K562 (cell line): ENCODE measurements at regions not wholly inside any gene's neighbourhood (a gene's known extent, or its start where the extent isn't known, plus 50 kb on each side); places are given as distances from the start of the nearest gene placed in this dataset.

ENCODE experiments used
- ATAC-seq: fragments of 200-7000 bp; cut with Tn5 transposase; 3 replicates; pipeline ENCODE4 v1.9.1; 2020; ENCODE audit warnings: moderate library complexity
- BruUV-seq: library from RNA; stranded (reverse); fragments of 400-500 nt; replicated peaks from 2 replicates; lab custom pipeline; 2021; lab: Mats Ljungman, UMichigan
- CTCF ChIA-PET: fragments of 300-600 bp; formaldehyde crosslinking; extraction: SDS; loops from one replicate; lab custom pipeline; 2021; ENCODE audit warnings: low intra/inter-chr PET ratio; lab: Yijun Ruan, JAX
- POLR2A ChIA-PET: fragments of 300-600, 350-650 bp; sonication (Branson Sonifier 250); formaldehyde crosslinking; extraction: SDS; loops from one replicate; lab custom pipeline; 2021; ENCODE audit warnings: antibody characterized with exemption, inconsistent platforms; lab: Yijun Ruan, JAX
- DNase-seq, 4 experiments: peaks; one replicate each; pipeline versions ENCODE4 v3.0.0 to v3.0.0-alpha.2; 2011 to 2018; ENCODE audit warnings: low spot score in 3 of 4, mixed read lengths in 3 of 4; ENCODE audit errors: extremely low read depth in 1 of 4
- FAIRE-seq: peaks from 2 replicates; lab custom pipeline; 2011; peaks lifted over from hg19 to GRCh38; lab: Jason Lieb, UNC
- H2AFZ ChIP-seq: 2 replicates; pipeline ENCODE4 v1.6.0; 2011; ENCODE audit warnings: low read depth, low read length, control low read depth, inconsistent platforms
- H3K27ac ChIP-seq: fragments of 200-600 bp; 3 replicates; pipeline ENCODE4 v1.8.0; 2011; ENCODE audit warnings: low read depth, mild to moderate bottlenecking, control low read depth, inconsistent platforms, low read length, moderate library complexity, mixed read lengths; ENCODE audit errors: extremely low read depth
- H3K27me3 ChIP-seq, 2 experiments: fragments of 300-600 bp in 1 of 2; 2 replicates in 1 of 2; 3 replicates in 1 of 2; pipeline versions ENCODE4 v1.6.0 to v1.8.0; 2011; ENCODE audit warnings: inconsistent platforms in 2 of 2, low read length in 2 of 2, mild to moderate bottlenecking in 1 of 2, mixed read lengths in 1 of 2, moderate library complexity in 1 of 2; ENCODE audit not compliant: control insufficient read depth in 2 of 2, insufficient read depth in 2 of 2
- H3K36me3 ChIP-seq: fragments of 300-600 bp; 3 replicates; pipeline ENCODE4 v1.8.0; 2011; ENCODE audit warnings: mild to moderate bottlenecking, low read length, inconsistent platforms; ENCODE audit not compliant: control insufficient read depth, insufficient read depth
- H3K4me1 ChIP-seq, 2 experiments: fragments of 200-600 bp in 1 of 2; replicated peaks in 1 of 2; 2 replicates in 1 of 2; 3 replicates in 1 of 2; pipeline versions ENCODE4 v1.5.1 to v1.8.0; 2011; ENCODE audit warnings: inconsistent platforms in 2 of 2, low read length in 2 of 2, mild to moderate bottlenecking in 1 of 2, mixed read lengths in 1 of 2, moderate library complexity in 1 of 2; ENCODE audit not compliant: control insufficient read depth in 2 of 2, insufficient read depth in 2 of 2
- H3K4me2 ChIP-seq: 2 replicates; pipeline ENCODE4 v1.6.1; 2011; ENCODE audit warnings: low read length, control low read depth, inconsistent platforms, mixed read lengths; ENCODE audit not compliant: insufficient read depth
- H3K4me3 ChIP-seq: fragments of 200-600 bp; sonication (generic), shearing (Covaris generic); 2 replicates; pipeline ENCODE4 v1.5.1; 2016; ENCODE audit warnings: control low read depth, inconsistent platforms
- H3K79me2 ChIP-seq: fragments of 200-600 bp; 3 replicates; pipeline ENCODE4 v1.8.0; 2011; ENCODE audit warnings: low read length, inconsistent platforms; ENCODE audit not compliant: control insufficient read depth, insufficient read depth
- H3K9ac ChIP-seq, 2 experiments: 2 replicates each; pipeline versions ENCODE4 v1.6.0 to v1.6.1; 2011; ENCODE audit warnings: low read depth in 2 of 2, low read length in 2 of 2, control low read depth in 1 of 2, inconsistent platforms in 1 of 2, mild to moderate bottlenecking in 1 of 2, mixed read lengths in 1 of 2; ENCODE audit not compliant: insufficient read depth in 1 of 2
- H3K9me1 ChIP-seq: one replicate; pipeline ENCODE4 v1.6.0; 2011; ENCODE audit warnings: inconsistent platforms, mild to moderate bottlenecking, low read length, moderate library complexity; ENCODE audit not compliant: control insufficient read depth, insufficient read depth
- H3K9me3 ChIP-seq: replicated peaks from 2 replicates; pipeline ENCODE4 v1.5.1; 2011; ENCODE audit warnings: low read depth, low read length, inconsistent platforms; ENCODE audit not compliant: control insufficient read depth, insufficient read depth
- H4K20me1 ChIP-seq: replicated peaks from 2 replicates; pipeline ENCODE4 v1.6.1; 2011; ENCODE audit warnings: low read length, inconsistent platforms, mixed read lengths; ENCODE audit not compliant: control insufficient read depth, insufficient read depth
- CHD1 ChIP-seq: fragments of 200-600 bp; sonication (generic); IDR thresholded peaks from one replicate; pipeline ENCODE4 v1.6.1; 2012; ENCODE audit warnings: mild to moderate bottlenecking, moderate library complexity, low read length, inconsistent platforms
- CXXC5 ChIP-seq: fragments of 250-450 bp; sonication (Bioruptor Pico); IDR thresholded peaks from 2 replicates; pipeline ENCODE4 v1.8.0; 2022; ENCODE audit warnings: inconsistent platforms, mild to moderate bottlenecking, moderate library complexity
- FOXJ3 ChIP-seq: sonication (generic); formaldehyde crosslinking; IDR thresholded peaks from 2 replicates; pipeline ENCODE4 v1.4.0; 2020; ENCODE audit warnings: mild to moderate bottlenecking, missing genetic modification reagents
- MAFK ChIP-seq: IDR thresholded peaks from 2 replicates; pipeline ENCODE4 v1.6.1; 2011; ENCODE audit warnings: low read length, improper control_type of control experiment
- MTA2 ChIP-seq: fragments of 450-650 bp; IDR thresholded peaks from 2 replicates; pipeline ENCODE4 v1.6.1; 2016; ENCODE audit warnings: low read depth
- NCOR1 ChIP-seq: fragments of 450-650 bp; IDR thresholded peaks from 2 replicates; pipeline ENCODE4 v1.6.1; 2016; ENCODE audit warnings: mild to moderate bottlenecking, moderate library complexity
- RBM14 ChIP-seq: fragments of 200-400 bp; formaldehyde crosslinking; IDR thresholded peaks from 2 replicates; pipeline ENCODE4 v1.6.1; 2018; ENCODE audit warnings: low read depth, mild to moderate bottlenecking, low read length, moderate library complexity, borderline replicate concordance; ENCODE audit not compliant: insufficient read depth
- RFX1 ChIP-seq: fragments of 450-650 bp; IDR thresholded peaks from 2 replicates; pipeline ENCODE4 v1.6.1; 2016; ENCODE audit warnings: mild to moderate bottlenecking, moderate library complexity
- SAFB2 ChIP-seq: fragments of 200-400 bp; formaldehyde crosslinking; IDR thresholded peaks from 2 replicates; pipeline ENCODE4 v1.6.1; 2018; ENCODE audit warnings: borderline replicate concordance, low read length, low read depth, moderate library complexity; ENCODE audit not compliant: severe bottlenecking
- TGIF2 ChIP-seq: sonication (generic); formaldehyde crosslinking; IDR thresholded peaks from 2 replicates; pipeline ENCODE4 v1.8.1; 2022; ENCODE audit warnings: mild to moderate bottlenecking, missing genetic modification reagents, moderate library complexity
- TOE1 ChIP-seq, 2 experiments: fragments of 450-650 bp in 1 of 2; sonication (generic) in 1 of 2; formaldehyde crosslinking in 1 of 2; IDR thresholded peaks; 2 replicates each; pipeline versions ENCODE4 v1.7.1 to v1.8.0; 2016 to 2022; ENCODE audit warnings: borderline replicate concordance in 2 of 2, mild to moderate bottlenecking in 2 of 2, antibody characterized with exemption in 1 of 2, inconsistent platforms in 1 of 2, low read depth in 1 of 2, missing genetic modification reagents in 1 of 2, moderate library complexity in 1 of 2
- ZBTB12 ChIP-seq: fragments of 250-450 bp; sonication (Bioruptor Pico); IDR thresholded peaks from 2 replicates; pipeline ENCODE4 v1.4.0; 2020
- ZNF644 ChIP-seq: fragments of 200-800 bp; sonication (Bioruptor generic); IDR thresholded peaks from 2 replicates; pipeline ENCODE4 v1.6.1; 2016; ENCODE audit warnings: low read depth, missing genetic modification characterization, missing compliant biosample characterization
- WGBS: fragments of 100-300 bp; shearing (Covaris generic); methylation state at CpG from one replicate; pipeline ENCODE4 v1.1.6; 2016; ENCODE audit warnings: low coverage, mixed read lengths; ENCODE audit not compliant: insufficient coverage; ENCODE audit errors: missing lambda C conversion rate; 5-methylcytosine and 5-hydroxymethylcytosine counted together
- in situ Hi-C: fragments of 300-500 bp; cut with MboI; formaldehyde crosslinking; loops from 4 replicates; pipeline ENCODE4 v1.15.0; 2018; ENCODE audit warnings: inconsistent platforms, mixed read lengths
- intact Hi-C: fragments of 100-400 bp; cut with micrococcal nuclease; formaldehyde crosslinking; loops from 2 replicates; pipeline ENCODE4 v1.14.2; 2022

- TF ChIP-seq ZNF644 (tag) (no peak), CXXC5 (CRISPR knock-in tag) (no peak), TGIF2 (CRISPR knock-in tag) (no peak)
Observed at GRCh38 chr2:16242906-16243305, 302.6 kb downstream of the MYCN start (continued).

DNA sequence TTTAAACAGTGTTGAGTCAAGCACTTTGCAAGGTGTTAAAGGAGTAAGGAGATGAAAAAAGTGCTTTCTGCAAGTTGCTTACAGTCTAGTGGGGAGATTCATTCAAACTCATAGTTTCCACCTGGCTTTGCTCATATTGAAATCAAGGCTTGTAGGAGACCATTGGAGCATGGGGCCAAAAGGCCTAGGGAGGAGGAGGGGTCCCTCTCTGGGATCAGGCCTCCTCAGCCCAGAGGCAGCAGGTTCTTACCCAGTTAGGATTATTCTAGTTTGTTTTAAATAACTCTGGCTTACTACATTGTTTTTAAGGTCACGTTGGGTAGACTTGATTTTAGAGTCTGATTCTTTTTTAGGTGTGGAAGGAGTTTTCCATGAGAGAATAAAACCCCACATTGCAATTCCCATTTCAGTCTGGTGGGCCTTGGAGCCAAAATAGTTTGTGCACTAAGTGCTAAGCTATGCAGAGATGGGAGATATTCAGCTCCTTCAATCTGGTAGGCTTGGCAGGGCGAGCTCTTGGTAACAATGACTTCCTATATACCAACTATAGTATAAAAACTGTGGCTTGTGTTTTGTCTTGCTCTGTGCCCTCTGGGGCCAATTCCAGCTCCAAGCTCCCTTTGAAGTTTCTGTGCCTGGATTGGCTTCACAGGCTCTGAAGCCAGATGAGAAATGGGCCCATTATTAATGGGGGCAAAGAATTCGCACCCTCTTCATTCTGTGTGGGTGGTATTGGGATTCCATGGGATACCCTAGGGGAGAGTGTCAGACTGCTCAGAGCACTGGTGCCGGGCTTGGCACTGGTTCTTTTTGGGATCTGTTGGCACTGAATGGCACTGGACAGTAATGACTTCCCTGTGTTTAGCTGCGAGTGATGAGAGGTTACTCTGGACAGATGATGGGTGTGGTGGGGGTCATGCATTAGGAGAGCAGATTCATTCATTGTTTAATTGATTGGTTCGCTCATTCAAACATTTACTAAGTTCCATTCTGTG is 301.1 kb downstream of the MYCN start:
- WGBS, result 0% methylated on average over 6 of the region's 6 CpGs
- no peak for FAIRE-seq
- Histone ChIP-seq H3K9ac (no peak overlapping the region), H4K20me1 (no peaks in the 10 kb centered on the region; the same call in 1 of the 2 replicates), H3K4me1 (no peaks in the 10 kb centered on the region), H3K4me2 (no peak overlapping the region), H3K27ac (no peak overlapping the region), H3K27me3 (peaks cover 0 to 6% of the 10 kb centered on the region in 2 experiments; a peak in 1 of 5 replicates), H3K36me3 (no peaks in the 10 kb centered on the region), H3K9me3 (no peaks in the 10 kb centered on the region), H3K79me2 (no peaks in the 10 kb centered on the region), H3K9me1 (no peaks in the 10 kb centered on the region), H3K4me3 (no peak overlapping the region), H2AFZ (no peak overlapping the region)
- CTCF ChIA-PET, result no interaction called here
- intact Hi-C loops, result no loop called here
- POLR2A ChIA-PET, result no interaction called here
- no peak for ATAC-seq
- DNase-seq, result no peak
- in situ Hi-C loops, result no loop called here
- BruUV-seq, result no TSS peak
- TF ChIP-seq TOE1 (IDR thresholded peaks at IDR 0.05; ENCODE audit: borderline replicate concordance), result no peak
- TF ChIP-seq TOE1 (CRISPR knock-in tag; IDR thresholded peaks at IDR 0.05; ENCODE audit: borderline replicate concordance, low read depth), result no peak
- TF ChIP-seq MTA2, result no peak
- TF ChIP-seq RBM14, result no peak
- TF ChIP-seq RFX1, result no peak
- TF ChIP-seq MAFK, result no peak
- no peak for TF ChIP-seq ZBTB12 (CRISPR knock-in tag)
- TF ChIP-seq CHD1, result no peak
- TF ChIP-seq FOXJ3, result no peak
- no peak for TF ChIP-seq SAFB2
- TF ChIP-seq NCOR1, result no peak
